CD14-positive monocyte (primary cell): ENCODE measurements at regions not wholly inside any gene's neighbourhood (a gene's known extent, or its start where the extent isn't known, plus 50 kb on each side); places are given as distances from the start of the nearest gene placed in this dataset.

Experiments
- DNase-seq, 3 donors: peaks; one replicate each; pipeline ENCODE4 v3.0.0-alpha.2; 2011 to 2022
- H2AFZ ChIP-seq: 2 replicates; pipeline ENCODE4 v1.6.0; 2012; ENCODE audit warnings: mild to moderate bottlenecking, low read depth, low read length, inconsistent platforms; ENCODE audit not compliant: insufficient read depth, poor library complexity, severe bottlenecking
- H3K27ac ChIP-seq, 2 donors: 1 replicate in 1 of 2; 2 replicates in 1 of 2; pipeline ENCODE4 v1.5.1; 2012 to 2013; ENCODE audit warnings: low read length in 2 of 2, control low read depth in 1 of 2, inconsistent platforms in 1 of 2, low read depth in 1 of 2, mild to moderate bottlenecking in 1 of 2
- H3K27me3 ChIP-seq, 2 donors: one replicate each; pipeline versions ENCODE4 v1.6.0 to v1.6.1; 2011 to 2013; ENCODE audit warnings: low read length in 2 of 2; ENCODE audit not compliant: control insufficient read depth in 2 of 2, insufficient read depth in 2 of 2
- H3K36me3 ChIP-seq, 2 donors: replicated peaks in 1 of 2; 1 replicate in 1 of 2; 2 replicates in 1 of 2; pipeline versions ENCODE4 v1.5.1 to v1.6.1; 2012 to 2013; ENCODE audit warnings: low read length in 2 of 2, control low read depth in 1 of 2, inconsistent platforms in 1 of 2, mild to moderate bottlenecking in 1 of 2; ENCODE audit not compliant: insufficient read depth in 2 of 2, control insufficient read depth in 1 of 2
- H3K4me1 ChIP-seq, 2 donors: 1 replicate in 1 of 2; 2 replicates in 1 of 2; pipeline versions ENCODE4 v1.5.1 to v1.6.1; 2012 to 2013; ENCODE audit warnings: low read length in 2 of 2, control low read depth in 1 of 2, inconsistent platforms in 1 of 2, mild to moderate bottlenecking in 1 of 2, moderate library complexity in 1 of 2; ENCODE audit not compliant: insufficient read depth in 2 of 2, control insufficient read depth in 1 of 2
- H3K4me2 ChIP-seq: replicated peaks from 2 replicates; pipeline ENCODE3; 2012; ENCODE audit warnings: low read length, moderate library complexity, mild to moderate bottlenecking; ENCODE audit not compliant: poor library complexity, severe bottlenecking; ENCODE audit errors: extremely low read depth
- H3K4me3 ChIP-seq, 3 experiments: fragments of 200-600 bp in 1 of 3; sonication (generic) in 1 of 3; replicated peaks in 1 of 3; 1 replicate in 2 of 3; 2 replicates in 1 of 3; pipeline ENCODE4 v1.5.1; 2011 to 2013; ENCODE audit warnings: low read length in 3 of 3, mild to moderate bottlenecking in 3 of 3, control low read depth in 2 of 3, low read depth in 2 of 3, inconsistent platforms in 1 of 3, moderate library complexity in 1 of 3
- H3K79me2 ChIP-seq: 2 replicates; pipeline ENCODE4 v1.6.0; 2012; ENCODE audit warnings: mild to moderate bottlenecking, control low read depth, inconsistent platforms, low read length, moderate library complexity; ENCODE audit not compliant: insufficient read depth
- H3K9ac ChIP-seq: 2 replicates; pipeline ENCODE4 v1.6.0; 2017; ENCODE audit warnings: low read length, mild to moderate bottlenecking; ENCODE audit not compliant: insufficient read depth, poor library complexity, severe bottlenecking
- H3K9me3 ChIP-seq, 2 donors: replicated peaks in 1 of 2; 1 replicate in 1 of 2; 2 replicates in 1 of 2; pipeline versions ENCODE4 v1.5.1 to v1.6.1; 2012 to 2013; ENCODE audit warnings: low read length in 2 of 2, control low read depth in 1 of 2; ENCODE audit not compliant: control insufficient read depth in 1 of 2, insufficient read depth in 1 of 2
- H4K20me1 ChIP-seq: 2 replicates; pipeline ENCODE4 v1.6.0; 2012; ENCODE audit warnings: mild to moderate bottlenecking, low read length, control low read depth, moderate library complexity; ENCODE audit not compliant: insufficient read depth
- H3K27ac Mint-ChIP-seq, 7 donors: one replicate each; pipeline ENCODE4 v1.8.0; 2020; ENCODE audit warnings: mild to moderate bottlenecking in 7 of 7, mixed read lengths in 7 of 7, moderate library complexity in 6 of 7, inconsistent platforms in 2 of 7
- H3K27me3 Mint-ChIP-seq, 3 donors: one replicate each; pipeline ENCODE4 v1.8.0; 2021 to 2022; ENCODE audit warnings: low read depth in 3 of 3, mild to moderate bottlenecking in 3 of 3, mixed read lengths in 3 of 3, moderate library complexity in 3 of 3, inconsistent platforms in 1 of 3
- H3K36me3 Mint-ChIP-seq, 2 donors: one replicate each; pipeline ENCODE4 v1.8.0; 2020; ENCODE audit warnings: mixed read lengths in 2 of 2, inconsistent platforms in 1 of 2, mild to moderate bottlenecking in 1 of 2
- H3K4me1 Mint-ChIP-seq: one replicate; pipeline ENCODE4 v1.8.0; 2020; ENCODE audit warnings: mild to moderate bottlenecking, mixed read lengths
- H3K4me3 Mint-ChIP-seq, 2 donors: one replicate each; pipeline ENCODE4 v1.8.0; 2020; ENCODE audit warnings: mild to moderate bottlenecking in 2 of 2, mixed read lengths in 2 of 2, moderate library complexity in 1 of 2
- H3K9me3 Mint-ChIP-seq, 7 donors: one replicate each; pipeline ENCODE4 v1.8.0; 2020 to 2022; ENCODE audit warnings: mixed read lengths in 7 of 7, mild to moderate bottlenecking in 6 of 7, moderate library complexity in 6 of 7, inconsistent platforms in 2 of 7
- CTCF ChIP-seq: fragments of 200-600 bp; IDR thresholded peaks from one replicate; pipeline ENCODE4 v1.8.0; 2022; ENCODE audit warnings: antibody characterized with exemption, mild to moderate bottlenecking
- WGBS: methylation state at CpG from one replicate; pipeline ENCODE4 v1.1.5; 2013; ENCODE audit warnings: missing lambda C conversion rate; ENCODE audit not compliant: insufficient coverage; 5-methylcytosine and 5-hydroxymethylcytosine counted together
- intact Hi-C, 2 donors: fragments of 100-400 bp; cut with micrococcal nuclease; formaldehyde crosslinking; loops; one replicate each; pipeline versions ENCODE4 v1.15.0 to v1.15.1; 2023

- H3K27ac Mint-ChIP-seq = no peak overlapping the region
- Histone ChIP-seq H3K79me2 (no peaks in the 10 kb centered on the region), H4K20me1 (no peaks in the 10 kb centered on the region), H2AFZ (no peak overlapping the region), H3K27ac (no peak overlapping the region), H3K9me3 (no peaks in the 10 kb centered on the region), H3K36me3 (no peaks in the 10 kb centered on the region), H3K4me2 (no peak overlapping the region), H3K9ac (no peak overlapping the region), H3K27me3 (no peaks in the 10 kb centered on the region), H3K4me1 (no peaks in the 10 kb centered on the region), H3K4me3 (no peak overlapping the region)
- peaks cover 0 to 2% (median 1%) of the 10 kb centered on the region in 3 donors for H3K27me3 Mint-ChIP-seq
- DNase-seq = no peak
- no peak overlapping the region for H3K4me3 Mint-ChIP-seq
- no peaks in the 10 kb centered on the region for H3K4me1 Mint-ChIP-seq
- no peaks in the 10 kb centered on the region for H3K36me3 Mint-ChIP-seq
- TF ChIP-seq CTCF = no peak
- peaks cover 0 to 10% (median 7%) of the 10 kb centered on the region in 7 donors for H3K9me3 Mint-ChIP-seq
- intact Hi-C loops = no loop called here
- 75% methylated on average over 4 of the region's 8 CpGs for WGBS
These were observed 87.4 kb upstream of the JAG1 start for GRCh38 chr20:10761232-10761631.

GRCh38 chr20:10761786-10762185 is 88.0 kb upstream of the JAG1 start:
- no peak overlapping the region for H3K27ac ChIP-seq

More at GRCh38 chr20:10761786-10762185, 88.0 kb upstream of the JAG1 start:
- H3K36me3 ChIP-seq = no peaks in the 10 kb centered on the region
- H3K4me3 ChIP-seq = no peak overlapping the region
- Mint-ChIP-seq H3K4me1 (no peaks in the 10 kb centered on the region), H3K4me3 (no peak overlapping the region), H3K9me3 (peaks cover 2 to 10% (median 7%) of the 10 kb centered on the region in 7 donors), H3K27ac (no peak overlapping the region), H3K27me3 (peaks cover 0 to 1% (median 0%) of the 10 kb centered on the region in 3 donors), H3K36me3 (no peaks in the 10 kb centered on the region)
- no peak overlapping the region for H3K4me2 ChIP-seq
- no peaks in the 10 kb centered on the region for H4K20me1 ChIP-seq
- no peaks in the 10 kb centered on the region for H3K27me3 ChIP-seq
- H2AFZ ChIP-seq = no peak overlapping the region
- no peak for TF ChIP-seq CTCF
- 92% methylated on average over 6 of the region's 8 CpGs for WGBS
- H3K4me1 ChIP-seq = no peaks in the 10 kb centered on the region
- no peaks in the 10 kb centered on the region for H3K9me3 ChIP-seq
- intact Hi-C loops = no loop called here
- H3K9ac ChIP-seq = no peak overlapping the region
- H3K79me2 ChIP-seq = no peaks in the 10 kb centered on the region
- no peak for DNase-seq
